C4-2B (cell line): ENCODE measurements at regions not wholly inside any gene's neighbourhood (a gene's known extent, or its start where the extent isn't known, plus 50 kb on each side); places are given as distances from the start of the nearest gene placed in this dataset.

Experiments used
- H3K27ac ChIP-seq: fragments of 450-650 bp; 2 replicates; pipeline ENCODE4 v1.5.1; 2017
- CTCF ChIP-seq: fragments of 450-650 bp; conservative IDR thresholded peaks from 2 replicates; pipeline ENCODE4 v1.5.1; 2017; ENCODE audit warnings: mild to moderate bottlenecking
- ZFX ChIP-seq: fragments of 450-650 bp; IDR thresholded peaks from 2 replicates; pipeline ENCODE4 v1.6.1; 2017

- no peak overlapping the region for H3K27ac ChIP-seq
- TF ChIP-seq CTCF (no peak), ZFX (no peak)
These were observed 76.4 kb upstream of the FOXG1 start for GRCh38 chr14:28690029-28690692.

DNA sequence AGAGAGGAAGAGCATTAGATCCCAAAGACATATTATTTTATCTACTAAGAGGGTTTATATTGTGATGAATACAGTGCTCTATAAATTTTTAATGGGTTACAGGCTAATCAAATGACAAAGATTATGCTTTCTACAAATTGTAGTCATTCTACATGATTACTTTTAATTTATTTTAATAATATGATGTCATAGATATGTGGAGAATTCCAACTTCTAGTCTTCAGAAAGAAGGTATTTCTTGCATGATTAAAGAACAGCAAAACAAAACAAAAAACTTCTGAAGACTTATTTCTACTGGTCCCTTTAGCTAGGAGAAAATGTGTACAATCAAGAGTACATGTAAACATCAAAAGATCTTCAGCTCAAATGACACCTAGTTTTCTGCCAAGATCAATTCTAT, 71.5 kb upstream of the FOXG1 start:
- H3K27ac ChIP-seq: no peak overlapping the region
- TF ChIP-seq ZFX (no peak), CTCF (no peak)

- H3K27ac ChIP-seq: no peak overlapping the region
- TF ChIP-seq ZFX (no peak), CTCF (no peak)
These were observed 64.9 kb upstream of the FOXG1 start for GRCh38 chr14:28701733-28702132.

- TF ChIP-seq CTCF (no peak), ZFX (no peak)
- H3K27ac ChIP-seq: no peak overlapping the region
These were observed 63.1 kb upstream of the FOXG1 start for GRCh38 chr14:28703482-28703881.

DNA sequence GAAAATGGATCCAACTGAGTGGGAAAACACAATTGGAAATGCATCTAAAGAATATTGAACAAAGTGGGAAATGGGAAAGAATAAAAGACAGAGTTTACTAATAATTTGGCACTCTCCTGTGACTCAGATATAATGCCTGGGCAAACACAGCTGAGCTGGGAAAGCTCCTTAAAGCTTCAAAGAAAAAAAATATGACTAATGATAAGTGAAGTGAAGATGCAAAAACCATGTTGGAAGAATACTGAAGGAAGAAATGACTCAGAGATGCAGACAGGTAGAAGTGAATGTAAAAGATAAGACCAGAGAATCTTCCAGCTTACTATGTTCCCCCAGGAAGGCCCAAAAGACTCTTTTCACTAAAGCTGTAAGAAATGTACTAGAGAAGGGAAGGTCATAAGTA, 62.4 kb upstream of the FOXG1 start:
- TF ChIP-seq CTCF: no peak
- no peak for TF ChIP-seq ZFX
- no peak overlapping the region for H3K27ac ChIP-seq

- no peak overlapping the region for H3K27ac ChIP-seq
- TF ChIP-seq ZFX: no peak
- no peak for TF ChIP-seq CTCF
These were observed 58.8 kb upstream of the FOXG1 start for GRCh38 chr14:28707814-28708213.

- no peak overlapping the region; the same call in 1 of the 2 replicates for H3K27ac ChIP-seq
- TF ChIP-seq CTCF (peak; percentile 16; the same call in 1 of the 2 replicates), ZFX (no peak)
These were observed 56.8 kb upstream of the FOXG1 start for GRCh38 chr14:28709571-28710305.
